ENCODE measurements at regions not wholly inside any gene's neighbourhood (a gene's known extent, or its start where the extent isn't known, plus 50 kb on each side); places are given as distances from the start of the nearest gene placed in this dataset.

- TF ChIP-seq POLR2AphosphoS5 (IDR thresholded peaks at IDR 0.05; ENCODE audit: insufficient read depth, low read depth, low read length): no peak
- TF ChIP-seq CTCF (IDR thresholded peaks at IDR 0.05; ENCODE audit: extremely low read depth in 1 of 2, insufficient read depth in 1 of 2, low read depth in 1 of 2, low read length in 2 of 2): no peak
- TF ChIP-seq POLR2A (IDR thresholded peaks at IDR 0.05; ENCODE audit: low read depth, low read length): no peak
- TF ChIP-seq EZH2 (IDR thresholded peaks at IDR 0.05; ENCODE audit: borderline replicate concordance, low read depth, low read length, severe bottlenecking): no peak
- no peak for TF ChIP-seq MYC (IDR thresholded peaks at IDR 0.05; ENCODE audit: low read depth, low read length)
- TF ChIP-seq MAX (IDR thresholded peaks at IDR 0.05; ENCODE audit: insufficient read depth, insufficient read length): no peak
- TF ChIP-seq FOS (IDR thresholded peaks at IDR 0.05; ENCODE audit: borderline replicate concordance, insufficient read depth, low read length): no peak
- TF ChIP-seq JUN (IDR thresholded peaks at IDR 0.05; ENCODE audit: borderline replicate concordance, insufficient read depth, insufficient read length, low read depth): no peak
- TF ChIP-seq GATA2 (IDR thresholded peaks at IDR 0.05; ENCODE audit: insufficient read depth, insufficient read length, low read depth, low read length): no peak
Measured at GRCh38 chr11:112454841-112455240, 194.2 kb upstream of the PLET1 start.
